Karpas-422 (cell line): ENCODE measurements at regions not wholly inside any gene's neighbourhood (a gene's known extent, or its start where the extent isn't known, plus 50 kb on each side); places are given as distances from the start of the nearest gene placed in this dataset.

Experiments used
- DNase-seq: peaks from one replicate; pipeline ENCODE4 v3.0.0-alpha.2; 2015
- H2AFZ ChIP-seq: fragments of 200-600 bp; sonication (generic); 2 replicates; pipeline ENCODE4 v1.6.1; 2014; ENCODE audit warnings: antibody characterized with exemption, low read length, mixed read lengths
- H3K27ac ChIP-seq: fragments of 200-600 bp; sonication (generic); 2 replicates; pipeline ENCODE4 v1.5.1; 2014; ENCODE audit warnings: mild to moderate bottlenecking, low read length, moderate library complexity
- H3K27me3 ChIP-seq: fragments of 200-600 bp; sonication (generic); 2 replicates; pipeline ENCODE4 v1.6.1; 2014; ENCODE audit warnings: low read length, mixed read lengths
- H3K36me3 ChIP-seq: fragments of 200-600 bp; sonication (generic); 2 replicates; pipeline ENCODE4 v1.6.1; 2014; ENCODE audit warnings: low read length, mixed read lengths; ENCODE audit not compliant: insufficient read depth
- H3K4me1 ChIP-seq: fragments of 200-600 bp; sonication (generic); 2 replicates; pipeline ENCODE4 v1.6.1; 2014; ENCODE audit warnings: mild to moderate bottlenecking, low read length, mixed read lengths
- H3K4me2 ChIP-seq: fragments of 200-600 bp; sonication (generic); 2 replicates; pipeline ENCODE4 v1.6.1; 2014; ENCODE audit warnings: low read length, low read depth, mild to moderate bottlenecking; ENCODE audit not compliant: poor library complexity, severe bottlenecking
- H3K4me3 ChIP-seq: fragments of 200-600 bp; sonication (generic); 2 replicates; pipeline ENCODE4 v1.5.1; 2014; ENCODE audit warnings: mild to moderate bottlenecking, antibody characterized with exemption, low read length, mixed read lengths
- H3K79me2 ChIP-seq: fragments of 200-600 bp; sonication (generic); 2 replicates; pipeline ENCODE4 v1.6.1; 2014; ENCODE audit warnings: mild to moderate bottlenecking, low read length, mixed read lengths
- H3K9ac ChIP-seq: fragments of 200-600 bp; sonication (generic); 2 replicates; pipeline ENCODE4 v1.6.0; 2014; ENCODE audit warnings: low read length
- H3K9me2 ChIP-seq: fragments of 200-600 bp; sonication (generic), shearing (Covaris generic); replicated peaks from 2 replicates; pipeline ENCODE4 v1.6.0; 2014; ENCODE audit warnings: mild to moderate bottlenecking, low read length, moderate library complexity; ENCODE audit not compliant: insufficient read depth
- H3K9me3 ChIP-seq: fragments of 300-700, 200-600 bp; sonication (generic); 2 replicates; pipeline ENCODE4 v1.6.1; 2014; ENCODE audit warnings: low read length, mixed read lengths
- H4K20me1 ChIP-seq: fragments of 200-600 bp; sonication (generic); 2 replicates; pipeline ENCODE4 v1.6.1; 2014; ENCODE audit warnings: mild to moderate bottlenecking, antibody characterized with exemption, low read length, low read depth; ENCODE audit not compliant: insufficient read depth

DNA sequence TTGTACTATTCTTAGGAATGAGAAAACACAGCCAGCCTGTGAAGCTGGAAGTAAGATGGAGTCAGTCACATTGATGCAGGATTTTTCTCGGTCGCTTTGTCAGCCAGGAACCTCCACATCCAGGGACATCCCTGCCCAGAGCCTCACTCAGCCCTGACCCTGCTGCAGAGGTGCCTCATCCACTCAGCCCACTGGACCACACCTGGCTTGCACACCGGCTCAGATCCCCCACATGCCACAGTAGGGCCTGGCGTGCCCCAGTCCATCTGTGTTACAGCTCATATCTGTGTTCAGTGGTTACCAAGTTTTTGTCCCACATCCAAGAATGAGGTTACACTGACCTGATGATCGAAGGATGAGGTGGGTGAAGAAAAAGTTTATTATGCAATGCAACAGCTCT is 1315.4 kb downstream of the SLITRK1 start:
- Histone ChIP-seq H3K79me2 (no peaks in the 10 kb centered on the region), H3K4me2 (no peak overlapping the region), H3K9me2 (no peaks in the 10 kb centered on the region), H3K9ac (no peak overlapping the region), H3K27me3 (no peaks in the 10 kb centered on the region), H3K4me1 (no peaks in the 10 kb centered on the region), H3K27ac (no peak overlapping the region), H4K20me1 (no peaks in the 10 kb centered on the region), H3K36me3 (no peaks in the 10 kb centered on the region), H2AFZ (no peak overlapping the region), H3K9me3 (peaks cover 7% of the 10 kb centered on the region; the same call in 1 of the 2 replicates), H3K4me3 (no peak overlapping the region)
- DNase-seq, result no peak

DNA sequence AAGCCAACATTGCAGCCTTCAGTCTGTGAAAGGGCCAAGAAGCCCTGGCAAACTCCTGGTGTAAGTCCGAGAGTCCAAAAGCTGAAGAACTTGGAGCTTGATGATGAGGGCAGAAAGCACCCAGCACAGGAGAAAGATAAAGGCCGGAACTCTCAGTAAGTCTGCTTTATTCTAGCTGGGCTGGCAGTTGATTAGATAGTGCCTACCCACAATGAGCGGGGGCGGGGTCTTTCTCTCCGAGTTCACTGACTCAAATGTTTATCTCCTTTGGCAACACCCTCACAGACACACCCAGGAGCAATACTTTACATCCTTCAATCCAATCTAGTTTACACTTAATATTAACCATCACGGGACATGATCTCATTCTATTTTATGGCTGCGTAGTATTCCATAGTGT is 1317.1 kb downstream of the SLITRK1 start:
- Histone ChIP-seq H3K27ac (no peak overlapping the region), H3K4me1 (no peaks in the 10 kb centered on the region), H3K4me3 (no peak overlapping the region), H2AFZ (no peak overlapping the region), H3K9me3 (peaks cover 6% of the 10 kb centered on the region; the same call in 1 of the 2 replicates), H3K27me3 (no peaks in the 10 kb centered on the region), H3K79me2 (no peaks in the 10 kb centered on the region), H4K20me1 (no peaks in the 10 kb centered on the region), H3K4me2 (no peak overlapping the region), H3K36me3 (no peaks in the 10 kb centered on the region), H3K9ac (no peak overlapping the region), H3K9me2 (no peaks in the 10 kb centered on the region)
- no peak for DNase-seq

GRCh38 chr13:82560889-82561288 is 1321.4 kb downstream of the SLITRK1 start:
- Histone ChIP-seq H3K9me2 (no peaks in the 10 kb centered on the region), H3K36me3 (no peaks in the 10 kb centered on the region), H3K4me2 (no peak overlapping the region), H2AFZ (no peak overlapping the region), H3K9me3 (peaks cover 1% of the 10 kb centered on the region; the same call in 1 of the 2 replicates), H3K27me3 (no peaks in the 10 kb centered on the region), H3K4me3 (no peak overlapping the region), H3K79me2 (no peaks in the 10 kb centered on the region), H3K27ac (no peak overlapping the region), H3K9ac (no peak overlapping the region), H3K4me1 (no peaks in the 10 kb centered on the region), H4K20me1 (no peaks in the 10 kb centered on the region)
- no peak for DNase-seq

GRCh38 chr13:82522872-82523271 is 1359.4 kb downstream of the SLITRK1 start:
- Histone ChIP-seq H3K79me2 (no peaks in the 10 kb centered on the region), H3K36me3 (no peaks in the 10 kb centered on the region), H3K9me2 (no peaks in the 10 kb centered on the region), H3K27ac (no peak overlapping the region), H3K4me1 (no peaks in the 10 kb centered on the region), H3K9me3 (no peaks in the 10 kb centered on the region; the same call in 1 of the 2 replicates), H2AFZ (no peak overlapping the region), H3K9ac (no peak overlapping the region), H3K4me2 (no peak overlapping the region), H3K27me3 (no peaks in the 10 kb centered on the region), H3K4me3 (no peak overlapping the region), H4K20me1 (no peaks in the 10 kb centered on the region)
- DNase-seq, result no peak

GRCh38 chr13:82506805-82507414 is 1375.4 kb downstream of the SLITRK1 start:
- no peak overlapping the region for H3K4me3 ChIP-seq
- no peaks in the 10 kb centered on the region for H3K27me3 ChIP-seq
- H3K4me1 ChIP-seq, result peaks cover 3% of the 10 kb centered on the region; the same call in 1 of the 2 replicates
- H3K79me2 ChIP-seq, result no peaks in the 10 kb centered on the region
- H4K20me1 ChIP-seq, result no peaks in the 10 kb centered on the region
- H3K4me2 ChIP-seq, result no peak overlapping the region
- no peaks in the 10 kb centered on the region for H3K36me3 ChIP-seq
- no peak overlapping the region for H3K9ac ChIP-seq
- no peak overlapping the region for H2AFZ ChIP-seq
- no peaks in the 10 kb centered on the region for H3K9me2 ChIP-seq
- no peak overlapping the region for H3K27ac ChIP-seq
- peaks cover 4% of the 10 kb centered on the region; the same call in 1 of the 2 replicates for H3K9me3 ChIP-seq
- DNase-seq, result no peak

- no peak for DNase-seq
- no peaks in the 10 kb centered on the region for H4K20me1 ChIP-seq
- H3K9me2 ChIP-seq, result no peaks in the 10 kb centered on the region
- no peak overlapping the region for H3K4me3 ChIP-seq
- H3K27ac ChIP-seq, result no peak overlapping the region
- no peak overlapping the region for H2AFZ ChIP-seq
- H3K27me3 ChIP-seq, result no peaks in the 10 kb centered on the region
- no peaks in the 10 kb centered on the region; the same call in 1 of the 2 replicates for H3K9me3 ChIP-seq
- no peak overlapping the region for H3K9ac ChIP-seq
- H3K4me1 ChIP-seq, result peaks cover 3% of the 10 kb centered on the region; the same call in 1 of the 2 replicates
- no peaks in the 10 kb centered on the region for H3K79me2 ChIP-seq
- no peaks in the 10 kb centered on the region for H3K36me3 ChIP-seq
- no peak overlapping the region for H3K4me2 ChIP-seq
Measured at GRCh38 chr13:82501834-82502233, 1380.4 kb downstream of the SLITRK1 start.

- H3K9ac ChIP-seq, result no peak overlapping the region
Measured at GRCh38 chr13:82480415-82480814, 1401.9 kb downstream of the SLITRK1 start.

GRCh38 chr13:82477436-82477835 is 1404.8 kb downstream of the SLITRK1 start:
- H3K4me2 ChIP-seq, result no peak overlapping the region
- no peaks in the 10 kb centered on the region for H3K27me3 ChIP-seq
- H3K9me2 ChIP-seq, result no peaks in the 10 kb centered on the region
- no peaks in the 10 kb centered on the region for H3K4me1 ChIP-seq
- H3K9me3 ChIP-seq, result peaks cover 5% of the 10 kb centered on the region; the same call in 1 of the 2 replicates
- no peak for DNase-seq
- H3K27ac ChIP-seq, result no peak overlapping the region
- H2AFZ ChIP-seq, result no peak overlapping the region
- no peak overlapping the region for H3K9ac ChIP-seq
- no peaks in the 10 kb centered on the region for H3K36me3 ChIP-seq
- no peaks in the 10 kb centered on the region for H3K79me2 ChIP-seq
- no peak overlapping the region for H3K4me3 ChIP-seq
- H4K20me1 ChIP-seq, result no peaks in the 10 kb centered on the region

More at GRCh38 chr13:82480415-82480814, 1401.9 kb downstream of the SLITRK1 start:
- Histone ChIP-seq H3K4me3 (no peak overlapping the region), H3K79me2 (no peaks in the 10 kb centered on the region), H3K9me2 (no peaks in the 10 kb centered on the region), H3K27ac (no peak overlapping the region), H3K4me2 (no peak overlapping the region), H3K36me3 (no peaks in the 10 kb centered on the region), H3K4me1 (no peaks in the 10 kb centered on the region), H3K9me3 (peaks cover 3% of the 10 kb centered on the region; the same call in 1 of the 2 replicates), H2AFZ (no peak overlapping the region), H4K20me1 (no peaks in the 10 kb centered on the region), H3K27me3 (no peaks in the 10 kb centered on the region)
- peak; percentile 43 for DNase-seq
